Coronary artery (tissue), 2 donors: ENCODE measurements at regions not wholly inside any gene's neighbourhood (a gene's known extent, or its start where the extent isn't known, plus 50 kb on each side); places are given as distances from the start of the nearest gene placed in this dataset.

Experiments used
- DNase-seq: peaks from one replicate; pipeline ENCODE4 v3.0.0-alpha.2; 2017; ENCODE audit warnings: low spot score
- H3K27ac ChIP-seq, 2 donors: fragments of 200-600 bp; sonication (generic); one replicate each; pipeline ENCODE4 v1.5.1; 2016 to 2019
- H3K4me3 ChIP-seq: fragments of 200-600 bp; sonication (generic); 2 replicates; pipeline ENCODE4 v1.5.1; 2016; ENCODE audit warnings: mild to moderate bottlenecking, moderate library complexity
- CTCF ChIP-seq: fragments of 200-600 bp; sonication (generic); IDR thresholded peaks from one replicate; pipeline ENCODE4 v1.5.1; 2019; ENCODE audit warnings: antibody characterized with exemption

- DNase-seq = no peak
- TF ChIP-seq CTCF = no peak
- Histone ChIP-seq H3K4me3 (no peak overlapping the region), H3K27ac (no peak overlapping the region)
These were observed 386.7 kb upstream of the CCDC196 start for GRCh38 chr14:66099451-66099850.

- Histone ChIP-seq H3K27ac (no peak overlapping the region), H3K4me3 (no peak overlapping the region)
- DNase-seq = no peak
- TF ChIP-seq CTCF = no peak
These were observed 386.2 kb upstream of the CCDC196 start for GRCh38 chr14:66099931-66100330.

DNA sequence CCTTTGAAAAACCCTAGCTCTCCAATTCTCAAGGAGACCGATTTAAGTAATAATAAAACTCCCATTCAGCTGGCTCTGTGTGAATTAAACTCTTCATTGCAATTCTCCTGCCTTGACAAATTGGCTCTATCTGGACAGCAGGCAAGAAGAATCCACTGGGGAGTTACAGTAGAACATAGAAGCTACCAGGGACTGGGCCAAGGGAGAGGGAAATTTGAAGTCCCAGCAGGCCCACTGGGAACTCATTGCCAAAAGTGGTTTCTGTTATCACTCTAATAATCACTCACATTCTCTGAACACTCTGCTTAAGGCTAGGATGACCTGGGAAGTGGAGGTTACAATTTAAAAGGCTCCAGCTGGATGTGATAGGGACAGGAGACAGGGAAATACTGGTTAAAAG, 384.5 kb upstream of the CCDC196 start:
- Histone ChIP-seq H3K27ac (no peak overlapping the region), H3K4me3 (no peak overlapping the region)
- TF ChIP-seq CTCF = no peak
- no peak for DNase-seq

GRCh38 chr14:66104486-66104885, 381.7 kb upstream of the CCDC196 start:
- H3K27ac ChIP-seq = no peak overlapping the region
- no peak overlapping the region for H3K4me3 ChIP-seq
- no peak for DNase-seq
- TF ChIP-seq CTCF = no peak

DNA sequence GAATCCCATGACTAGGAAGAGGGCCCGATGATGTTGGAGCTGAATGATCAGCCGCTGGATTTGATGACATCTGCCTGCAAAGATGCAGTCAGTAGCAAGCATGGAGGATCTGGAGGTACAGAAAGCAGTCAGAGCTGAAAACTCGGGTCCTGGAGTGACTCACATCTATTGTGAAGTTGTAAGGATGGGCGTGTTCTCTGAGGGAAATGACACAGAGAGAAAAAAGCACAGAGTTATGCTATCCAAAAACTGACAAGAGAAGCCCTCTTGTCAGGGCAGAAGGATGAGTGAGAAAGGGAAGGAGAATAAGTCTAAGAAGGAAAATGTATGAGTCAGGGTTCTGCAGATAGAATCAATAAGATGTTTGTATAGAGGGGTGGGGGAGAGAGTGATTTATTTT, 380.4 kb upstream of the CCDC196 start:
- Histone ChIP-seq H3K27ac (no peak overlapping the region), H3K4me3 (no peak overlapping the region)
- no peak for TF ChIP-seq CTCF
- DNase-seq = no peak

DNA sequence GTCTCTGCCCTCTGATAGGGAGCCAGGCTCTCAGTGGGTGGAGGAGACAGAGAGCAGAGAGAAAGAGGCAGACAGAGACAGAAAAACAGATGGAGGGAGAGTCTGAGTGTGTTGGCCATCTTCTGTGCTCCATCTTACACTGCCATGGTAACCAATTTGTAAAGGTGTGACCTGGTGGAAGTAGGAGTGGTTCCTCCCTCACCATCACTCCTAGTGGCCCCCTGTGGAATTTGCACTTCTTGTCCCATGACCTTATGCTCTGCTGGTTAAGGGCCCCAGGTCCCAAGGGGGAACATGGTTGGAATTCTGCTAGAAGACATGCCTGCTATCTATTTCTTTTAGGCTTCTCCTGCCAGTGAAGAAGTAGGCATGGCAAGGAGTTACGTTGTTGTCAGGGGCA, 376.7 kb upstream of the CCDC196 start:
- TF ChIP-seq CTCF = no peak
- DNase-seq = no peak
- no peak overlapping the region for H3K4me3 ChIP-seq
- H3K27ac ChIP-seq = no peak overlapping the region

DNA sequence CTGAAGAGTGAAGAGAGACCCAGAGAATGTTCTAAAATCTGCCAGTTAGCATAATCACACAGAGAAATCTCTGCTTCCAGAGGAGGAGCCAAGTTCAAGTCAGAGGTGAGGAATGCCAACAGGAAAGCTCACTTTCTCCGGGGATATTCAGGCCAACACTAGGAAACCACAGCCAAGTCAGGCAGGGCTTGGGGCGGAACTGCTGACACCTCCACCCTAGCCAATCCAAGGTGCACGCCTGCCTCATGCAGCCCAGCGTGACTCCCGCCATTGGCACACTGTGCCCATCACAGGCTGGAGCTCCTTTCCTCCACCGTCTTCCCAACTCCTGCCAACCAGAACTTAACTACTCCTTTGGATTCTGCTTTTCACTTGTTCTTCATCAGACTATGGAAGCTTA, 374.3 kb upstream of the CCDC196 start:
- TF ChIP-seq CTCF = no peak
- DNase-seq = no peak
- no peak overlapping the region for H3K4me3 ChIP-seq
- no peak overlapping the region for H3K27ac ChIP-seq
